Kidney (tissue), 13 donors: ENCODE measurements at regions not wholly inside any gene's neighbourhood (a gene's known extent, or its start where the extent isn't known, plus 50 kb on each side); places are given as distances from the start of the nearest gene placed in this dataset.

Experiments
- DNase-seq, 5 donors: peaks; one replicate each; pipeline ENCODE4 v3.0.0-alpha.2; 2013 to 2020
- FAIRE-seq: peaks from 2 replicates; lab custom pipeline; 2012; peaks lifted over from hg19 to GRCh38; lab: Jason Lieb, UNC
- H3K27ac ChIP-seq, 2 donors: one replicate each; pipeline ENCODE4 v1.7.0; 2013; ENCODE audit warnings: low read depth in 2 of 2, low read length in 2 of 2, inconsistent platforms in 1 of 2
- H3K27me3 ChIP-seq: one replicate; pipeline ENCODE4 v1.7.1; 2013; ENCODE audit warnings: low read length, inconsistent platforms; ENCODE audit not compliant: control insufficient read depth, insufficient read depth
- H3K36me3 ChIP-seq, 3 donors: one replicate each; pipeline versions ENCODE4 v1.7.0 to v1.7.1; 2013; ENCODE audit warnings: low read length in 3 of 3, control low read depth in 1 of 3, inconsistent platforms in 1 of 3; ENCODE audit not compliant: insufficient read depth in 3 of 3, control insufficient read depth in 2 of 3
- H3K4me1 ChIP-seq, 3 donors: one replicate each; pipeline versions ENCODE4 v1.7.0 to v1.7.1; 2013; ENCODE audit warnings: low read length in 3 of 3, inconsistent platforms in 1 of 3, low read depth in 1 of 3; ENCODE audit not compliant: control insufficient read depth in 2 of 3, insufficient read depth in 2 of 3
- H3K4me3 ChIP-seq, 3 donors: one replicate each; pipeline versions ENCODE4 v1.7.0 to v1.8.1; 2013; ENCODE audit warnings: low read length in 3 of 3, control low read depth in 1 of 3, inconsistent platforms in 1 of 3
- H3K9ac ChIP-seq, 3 donors: one replicate each; pipeline versions ENCODE4 v1.7.0 to v1.7.1; 2013; ENCODE audit warnings: low read length in 3 of 3, control low read depth in 1 of 3, inconsistent platforms in 1 of 3
- H3K9me3 ChIP-seq, 3 donors: one replicate each; pipeline versions ENCODE4 v1.7.0 to v1.7.1; 2013; ENCODE audit warnings: low read length in 3 of 3, control low read depth in 1 of 3, inconsistent platforms in 1 of 3; ENCODE audit not compliant: control insufficient read depth in 2 of 3, insufficient read depth in 1 of 3
- CTCF ChIP-seq: IDR thresholded peaks from 3 replicates; pipeline ENCODE4 v1.5.1; 2012; ENCODE audit warnings: mild to moderate bottlenecking, moderate library complexity, borderline replicate concordance; ENCODE audit not compliant: insufficient read depth; ENCODE audit errors: extremely low read depth
- intact Hi-C: fragments of 100-400 bp; cut with DNase I; formaldehyde crosslinking; loops from one replicate; pipeline ENCODE4 v1.11.1; 2022
- donor health status: control.
- donor health status: control.
- donor health status: control.
- donor health status: control.
- donor health status: control.
- donor health status: DM: yes; HTN: yes; CAD: no.
- donor health status: Normal renal cell carcinoma (clear cell type).

- FAIRE-seq (no peak), DNase-seq (peak in 1 of 5 donors; percentile 56)
- H3K9ac ChIP-seq, result no peak overlapping the region
- no peaks in the 10 kb centered on the region for H3K9me3 ChIP-seq
- H3K27me3 ChIP-seq, result no peaks in the 10 kb centered on the region
- no peaks in the 10 kb centered on the region for H3K36me3 ChIP-seq
- H3K4me3 ChIP-seq, result no peak overlapping the region
- intact Hi-C loops, result no loop called here
- no peak for TF ChIP-seq CTCF
- no peaks in the 10 kb centered on the region for H3K4me1 ChIP-seq
- no peak overlapping the region for H3K27ac ChIP-seq
Measured at GRCh38 chr6:163806755-163807499, 392.4 kb downstream of the QKI start.

GRCh38 chr6:163804991-163805390 is 390.5 kb downstream of the QKI start:
- Histone ChIP-seq H3K27me3 (no peaks in the 10 kb centered on the region), H3K36me3 (no peaks in the 10 kb centered on the region), H3K9ac (no peak overlapping the region), H3K4me3 (no peak overlapping the region), H3K9me3 (no peaks in the 10 kb centered on the region), H3K27ac (no peak overlapping the region), H3K4me1 (no peaks in the 10 kb centered on the region)
- intact Hi-C loops, result no loop called here
- no peak for FAIRE-seq
- no peak for TF ChIP-seq CTCF
- no peak for DNase-seq

GRCh38 chr6:163802267-163802666 is 387.7 kb downstream of the QKI start:
- FAIRE-seq (no peak), DNase-seq (no peak)
- intact Hi-C loops, result no loop called here
- H3K4me1 ChIP-seq, result no peaks in the 10 kb centered on the region
- H3K9ac ChIP-seq, result no peak overlapping the region
- no peak overlapping the region for H3K27ac ChIP-seq
- no peak overlapping the region for H3K4me3 ChIP-seq
- TF ChIP-seq CTCF, result no peak
- H3K9me3 ChIP-seq, result no peaks in the 10 kb centered on the region
- H3K36me3 ChIP-seq, result no peaks in the 10 kb centered on the region
- H3K27me3 ChIP-seq, result no peaks in the 10 kb centered on the region
